Left ventricle myocardium inferior (tissue), 1 donor: ENCODE measurements at regions not wholly inside any gene's neighbourhood (a gene's known extent, or its start where the extent isn't known, plus 50 kb on each side); places are given as distances from the start of the nearest gene placed in this dataset.
A peak's percentile ranks its signal among the peaks of the same experiment; 100 is the strongest.

ENCODE experiments used
- DNase-seq: peaks from one replicate; pipeline ENCODE4 v3.0.0-alpha.2; 2020
- H3K27ac ChIP-seq: fragments of 200-600 bp; replicated peaks from 2 replicates; pipeline ENCODE4 v1.8.0; 2021
- H3K27me3 ChIP-seq: fragments of 200-600 bp; 2 replicates; pipeline ENCODE4 v1.8.0; 2021; ENCODE audit warnings: low read depth
- H3K36me3 ChIP-seq: fragments of 200-600 bp; 2 replicates; pipeline ENCODE4 v1.8.0; 2021
- H3K4me1 ChIP-seq: fragments of 200-600 bp; 2 replicates; pipeline ENCODE4 v1.8.0; 2021
- H3K4me3 ChIP-seq: fragments of 200-600 bp; 2 replicates; pipeline ENCODE4 v1.8.0; 2021; ENCODE audit warnings: mild to moderate bottlenecking, moderate library complexity
- H3K9me3 ChIP-seq: fragments of 200-600 bp; replicated peaks from 2 replicates; pipeline ENCODE4 v1.8.0; 2021
- CTCF ChIP-seq: fragments of 200-600 bp; IDR thresholded peaks from 2 replicates; pipeline ENCODE4 v1.8.0; 2021; ENCODE audit warnings: antibody characterized with exemption, mild to moderate bottlenecking, borderline replicate concordance
- intact Hi-C: fragments of 100-400 bp; cut with micrococcal nuclease; formaldehyde crosslinking; loops from one replicate; pipeline ENCODE4 v1.11.0; 2022
- donor health status: DM: no; HTN: yes; CAD: no; lungs with severe emphysema.

DNA sequence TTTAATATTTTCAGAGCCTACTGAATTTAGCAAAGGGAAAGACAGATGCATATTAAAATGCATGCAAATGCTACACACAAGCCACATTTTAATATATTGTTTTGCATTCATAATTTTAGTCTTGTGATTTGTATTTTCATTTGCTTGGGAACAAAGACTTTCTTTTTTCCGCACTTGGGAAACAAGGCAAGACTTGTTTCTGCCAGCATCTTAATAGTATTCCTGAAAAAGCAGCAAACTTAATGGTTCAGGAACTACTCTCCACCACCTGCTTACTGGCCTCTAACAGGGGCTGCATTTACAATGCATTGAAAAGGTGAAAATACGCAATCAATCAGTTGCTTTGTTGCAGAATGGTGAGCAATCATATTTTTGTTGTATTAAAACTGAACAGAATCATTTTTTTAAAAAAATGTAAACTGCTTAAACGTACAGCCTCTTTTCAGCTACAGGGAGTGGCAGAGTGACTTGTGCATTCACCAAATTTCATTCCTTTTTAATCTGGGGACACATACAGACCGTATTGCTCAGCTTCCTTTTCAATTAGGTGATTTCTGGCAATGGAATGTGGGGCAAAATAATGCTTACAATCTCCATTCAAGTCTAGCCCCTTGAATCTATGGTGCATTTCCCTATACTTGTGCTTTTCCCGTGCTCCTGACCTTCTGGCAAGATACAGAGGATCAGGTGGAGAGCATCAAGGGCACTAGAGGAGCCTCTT lies 144.1 kb upstream of the BTG1 start:
- no peaks in the 10 kb centered on the region for H3K36me3 ChIP-seq
- intact Hi-C loops = no loop called here
- TF ChIP-seq CTCF = no peak
- H3K9me3 ChIP-seq = no peaks in the 10 kb centered on the region
- no peaks in the 10 kb centered on the region for H3K4me1 ChIP-seq
- no peak overlapping the region for H3K4me3 ChIP-seq
- peak overlapping the region; percentile 48 for H3K27ac ChIP-seq
- DNase-seq = no peak
- no peaks in the 10 kb centered on the region for H3K27me3 ChIP-seq

DNA sequence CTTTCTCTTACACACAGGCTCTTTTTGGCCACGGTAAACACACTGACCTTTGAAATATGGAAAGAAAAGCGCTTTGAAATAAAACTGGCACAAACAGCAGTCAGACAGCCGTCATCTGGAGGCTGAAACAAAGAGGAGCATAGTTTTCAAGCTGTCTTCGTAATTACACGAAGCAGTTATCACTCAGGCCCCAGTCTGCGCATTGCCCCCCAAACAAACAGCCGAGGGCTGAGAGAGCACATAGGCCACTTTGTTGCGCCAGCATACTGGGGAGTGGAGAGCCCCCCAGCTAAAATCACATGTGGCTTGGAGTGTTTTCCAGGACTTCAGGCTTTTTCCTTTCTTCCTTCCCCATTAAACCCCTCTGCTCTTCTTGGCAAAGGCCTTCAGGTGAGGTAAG lies 142.9 kb upstream of the BTG1 start:
- H3K9me3 ChIP-seq = no peaks in the 10 kb centered on the region
- H3K4me1 ChIP-seq = no peaks in the 10 kb centered on the region
- DNase-seq = no peak
- no peaks in the 10 kb centered on the region for H3K27me3 ChIP-seq
- intact Hi-C loops = no loop called here
- no peak for TF ChIP-seq CTCF
- H3K4me3 ChIP-seq = no peak overlapping the region
- H3K27ac ChIP-seq = peak overlapping the region; percentile 48
- no peaks in the 10 kb centered on the region for H3K36me3 ChIP-seq

DNA sequence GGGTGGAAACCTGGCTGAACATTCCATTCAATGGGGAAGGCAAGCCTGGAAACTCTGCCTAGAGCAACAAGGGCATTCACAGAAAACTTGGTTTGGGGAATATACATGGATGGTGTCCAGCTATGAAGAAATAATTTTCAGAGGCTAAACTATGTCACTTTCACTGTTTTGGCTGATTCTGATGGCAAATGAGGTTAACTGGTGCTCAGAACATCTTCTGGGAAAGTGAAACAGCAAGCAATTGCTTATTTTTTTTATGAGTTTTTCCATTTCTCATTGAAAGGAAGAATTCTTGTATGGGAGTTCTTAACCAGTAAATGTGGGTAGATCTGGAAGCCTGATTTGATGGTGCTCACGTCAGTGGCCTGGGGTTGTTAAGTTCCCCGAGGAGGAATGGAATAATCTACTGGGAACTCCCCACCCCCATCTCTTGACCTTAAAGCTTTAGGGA lies 132.8 kb upstream of the BTG1 start:
- no peaks in the 10 kb centered on the region for H3K36me3 ChIP-seq
- TF ChIP-seq CTCF = no peak
- no peaks in the 10 kb centered on the region for H3K27me3 ChIP-seq
- peaks cover 18% of the 10 kb centered on the region for H3K4me1 ChIP-seq
- H3K9me3 ChIP-seq = no peaks in the 10 kb centered on the region
- peak overlapping the region; percentile 78 for H3K27ac ChIP-seq
- DNase-seq = no peak
- intact Hi-C loops = no loop called here
- H3K4me3 ChIP-seq = peak overlapping the region; percentile 18

- peak overlapping the region; percentile 78 for H3K27ac ChIP-seq
These were observed 132.1 kb upstream of the BTG1 start for GRCh38 chr12:92277795-92278194.

DNA sequence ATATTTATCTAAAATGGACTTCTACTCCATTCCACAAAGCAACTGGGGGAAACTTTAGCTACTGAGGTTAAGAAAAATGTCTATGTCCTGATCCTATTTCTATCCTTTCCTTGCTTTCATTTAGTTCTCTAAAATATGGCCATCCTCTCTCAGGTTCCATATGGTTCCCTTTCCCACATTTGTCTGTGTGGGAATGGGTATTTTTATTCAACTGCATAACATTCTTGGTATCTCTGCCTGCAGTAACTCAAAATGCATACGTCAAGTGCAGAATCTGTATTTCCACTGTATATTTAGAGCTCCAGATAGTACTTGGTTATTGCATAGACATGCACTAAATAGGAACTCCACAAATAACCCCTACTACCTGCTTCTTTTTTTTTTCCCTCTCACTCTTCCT lies 130.6 kb upstream of the BTG1 start:
- Histone ChIP-seq H3K4me3 (no peak overlapping the region), H3K27ac (no peak overlapping the region), H3K36me3 (no peaks in the 10 kb centered on the region), H3K4me1 (peaks cover 18% of the 10 kb centered on the region), H3K27me3 (no peaks in the 10 kb centered on the region), H3K9me3 (no peaks in the 10 kb centered on the region)
- no peak for TF ChIP-seq CTCF
- intact Hi-C loops = no loop called here
- no peak for DNase-seq

More at GRCh38 chr12:92277795-92278194, 132.1 kb upstream of the BTG1 start:
- no peaks in the 10 kb centered on the region for H3K9me3 ChIP-seq
- TF ChIP-seq CTCF = no peak
- H3K4me3 ChIP-seq = no peak overlapping the region
- H3K4me1 ChIP-seq = peaks cover 18% of the 10 kb centered on the region
- DNase-seq = no peak
- H3K36me3 ChIP-seq = no peaks in the 10 kb centered on the region
- intact Hi-C loops = no loop called here
- H3K27me3 ChIP-seq = no peaks in the 10 kb centered on the region
